ENCODE measurements at regions not wholly inside any gene's neighbourhood (a gene's known extent, or its start where the extent isn't known, plus 50 kb on each side); places are given as distances from the start of the nearest gene placed in this dataset.
"Not testable (repeated sequence)": the region's sequence is repeated elsewhere in the genome, so short reads cannot be mapped to it uniquely, and the experiment has no call there.

- no peak for DNase-seq
Measured at GRCh38 chr10:30762620-30763019, 133.1 kb upstream of the LYZL2 start.

DNA sequence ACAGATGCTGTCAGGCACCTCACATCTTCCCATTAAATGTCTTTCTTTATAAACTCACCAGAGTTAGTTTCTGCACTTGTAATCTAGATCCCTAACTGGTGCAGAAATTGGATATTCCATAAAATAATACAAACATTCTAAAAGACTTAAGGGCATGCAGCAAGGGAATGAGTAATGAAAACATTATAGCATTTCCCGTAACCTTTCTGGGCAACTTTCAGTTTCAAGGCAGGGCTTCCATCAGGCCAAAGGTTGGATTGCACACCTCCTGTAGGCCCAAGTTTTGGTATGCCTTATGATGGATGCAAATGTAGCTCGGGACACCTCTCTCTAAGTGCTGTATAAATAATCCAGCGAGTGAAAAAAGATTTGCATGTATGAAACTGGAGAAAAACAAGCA is 129.9 kb upstream of the LYZL2 start:
- no peak for DNase-seq

GRCh38 chr10:30758338-30758737 is 128.8 kb upstream of the LYZL2 start:
- DNase-seq = no peak

GRCh38 chr10:30756896-30757295 is 127.3 kb upstream of the LYZL2 start:
- DNase-seq = no peak

DNA sequence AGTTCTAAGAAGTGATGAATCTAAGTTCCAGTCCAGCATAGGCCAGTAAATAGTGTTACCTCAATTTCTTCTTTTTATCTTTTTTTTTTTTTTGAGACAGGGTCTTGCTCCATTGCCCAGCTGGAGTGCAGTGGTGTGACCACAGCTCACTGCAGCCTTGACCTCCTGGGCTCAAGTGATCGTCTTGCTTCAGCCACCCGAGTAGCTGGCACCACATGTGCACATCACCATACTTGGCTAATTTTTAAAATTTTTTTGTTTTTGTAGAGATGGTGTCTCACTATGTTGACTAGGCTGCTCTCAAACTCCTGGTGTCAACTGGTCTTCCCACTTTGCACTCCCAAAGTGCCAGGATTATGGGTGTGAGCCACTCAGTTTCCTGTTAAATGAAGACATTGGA is 126.6 kb upstream of the LYZL2 start:
- DNase-seq = no peak

- DNase-seq = no peak
Measured at GRCh38 chr10:30755441-30755953, 125.9 kb upstream of the LYZL2 start.

GRCh38 chr10:30752481-30752881 is 122.9 kb upstream of the LYZL2 start:
- no peak for DNase-seq

- peak; percentile 15 for DNase-seq
Measured at GRCh38 chr10:30751678-30752331, 122.3 kb upstream of the LYZL2 start.

DNA sequence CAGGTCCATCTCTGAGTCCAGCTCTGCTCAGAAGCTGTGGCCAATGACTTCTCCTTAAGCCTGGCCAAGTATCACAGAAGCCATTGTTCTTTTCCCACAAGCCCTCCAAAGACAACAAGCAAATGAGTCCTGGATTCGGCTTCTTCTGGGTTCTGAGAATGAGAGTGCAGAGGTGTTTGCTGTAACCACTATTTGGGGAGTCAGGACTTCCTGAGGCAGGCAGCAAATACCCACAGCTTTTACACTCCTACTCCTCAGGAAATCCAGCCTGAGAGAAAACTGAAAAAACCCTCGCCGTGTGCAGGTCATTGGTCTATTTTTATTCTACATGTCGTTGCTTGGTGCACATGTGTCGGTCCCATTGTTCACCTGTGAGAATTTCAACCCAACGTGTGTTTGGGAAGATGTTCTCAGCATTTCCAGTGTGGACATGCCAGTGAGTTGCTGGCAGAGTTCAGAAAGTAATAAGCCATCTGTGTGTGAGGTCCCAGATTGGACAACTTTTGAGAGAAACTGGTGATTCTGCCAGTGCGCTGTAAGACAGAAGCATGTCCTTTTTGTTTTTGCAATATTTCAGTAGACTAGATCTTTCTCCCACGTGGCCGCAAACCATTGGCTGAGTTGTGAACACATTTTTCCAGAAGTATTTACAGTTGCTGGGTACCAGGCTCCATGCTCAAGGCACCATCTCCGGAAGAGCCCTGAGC is 121.6 kb upstream of the LYZL2 start:
- no peak for DNase-seq

DNA sequence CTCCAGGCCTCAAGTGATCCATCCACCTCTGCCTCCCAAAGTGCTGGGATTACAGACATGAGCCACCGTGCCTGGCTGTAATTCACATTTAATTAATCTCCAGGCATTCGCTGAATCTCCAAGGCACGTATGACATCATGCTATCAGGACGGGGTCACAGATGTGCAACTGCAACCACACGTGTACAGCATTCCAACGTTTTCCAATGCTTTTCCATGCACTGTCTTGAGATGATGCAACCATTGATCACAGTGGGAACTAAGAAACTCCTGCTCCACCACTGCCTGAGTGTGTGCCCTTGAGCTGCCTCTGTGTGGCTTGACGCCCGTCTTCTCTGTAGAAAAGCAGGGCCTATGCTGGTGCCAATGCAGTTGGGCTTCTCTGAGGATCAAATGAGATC is 119.8 kb upstream of the LYZL2 start:
- no peak for DNase-seq

DNA sequence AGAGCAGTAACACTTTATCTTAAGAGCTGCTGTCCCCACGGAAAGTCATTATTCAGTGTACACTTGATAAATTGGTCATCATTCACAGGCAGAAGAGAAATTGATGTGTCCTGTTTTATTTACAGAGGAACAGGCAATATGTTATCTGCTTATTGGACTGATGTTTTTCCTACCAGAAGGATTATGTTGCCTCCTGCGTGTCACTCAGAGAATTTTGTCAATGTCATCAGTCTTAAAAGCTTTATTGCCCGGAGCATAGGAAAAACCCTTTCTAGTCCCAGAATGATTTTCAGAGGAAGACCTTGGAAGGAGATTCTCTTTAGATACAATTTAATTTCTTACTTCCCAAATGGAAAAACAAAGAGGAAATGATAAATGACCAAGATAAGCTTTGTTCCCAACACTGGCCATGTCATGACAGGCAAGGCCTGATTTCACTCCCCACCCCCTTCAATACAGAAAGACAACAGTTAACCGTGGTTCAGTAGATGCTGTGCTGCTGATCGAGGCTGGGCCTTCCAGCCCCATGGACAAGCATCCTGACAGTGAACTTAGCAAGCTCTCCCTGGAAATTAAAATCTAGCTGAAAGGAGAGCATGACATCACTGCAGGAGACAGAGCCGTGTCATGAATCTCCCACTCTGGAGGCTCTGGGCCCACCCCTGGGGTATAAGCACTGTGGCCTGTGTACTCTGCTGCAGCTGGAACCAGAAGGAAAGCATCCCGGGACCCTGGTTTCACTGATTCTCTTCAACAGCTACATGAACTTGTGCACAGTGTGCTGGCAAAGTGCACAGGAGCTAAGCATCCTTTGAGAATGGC is 118.8 kb upstream of the LYZL2 start:
- DNase-seq = no peak

- DNase-seq = no peak
Measured at GRCh38 chr10:30747633-30748032, 118.1 kb upstream of the LYZL2 start.

GRCh38 chr10:30745953-30746352 is 116.4 kb upstream of the LYZL2 start:
- DNase-seq = no peak

GRCh38 chr10:30744106-30744505 is 114.6 kb upstream of the LYZL2 start:
- no peak for DNase-seq

- no peak for DNase-seq
Measured at GRCh38 chr10:30743586-30743985, 114.0 kb upstream of the LYZL2 start.

DNA sequence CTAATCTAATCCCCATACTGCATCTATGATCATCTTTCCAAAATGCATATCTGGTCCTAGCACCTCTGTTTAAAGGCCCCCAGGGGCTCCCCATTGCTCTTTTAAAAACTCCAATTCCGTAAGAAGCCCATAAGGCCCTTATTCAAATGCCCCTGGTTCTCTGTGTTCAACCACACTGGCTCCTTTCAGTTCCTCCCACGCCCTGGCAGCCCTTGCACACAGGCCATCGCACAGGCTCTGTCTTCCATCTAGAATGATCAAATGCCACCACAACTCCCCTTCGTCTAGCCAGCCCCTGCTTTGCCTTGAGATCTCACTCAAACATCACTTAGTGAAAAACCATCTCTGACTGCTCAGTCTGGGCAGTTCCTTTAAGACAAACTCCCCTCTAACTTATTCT is 112.9 kb upstream of the LYZL2 start:
- DNase-seq = no peak

- not testable (repeated sequence) for DNase-seq
Measured at GRCh38 chr10:30740774-30741173, 111.2 kb upstream of the LYZL2 start.

GRCh38 chr10:30738416-30738815 is 108.9 kb upstream of the LYZL2 start:
- no peak for DNase-seq

DNA sequence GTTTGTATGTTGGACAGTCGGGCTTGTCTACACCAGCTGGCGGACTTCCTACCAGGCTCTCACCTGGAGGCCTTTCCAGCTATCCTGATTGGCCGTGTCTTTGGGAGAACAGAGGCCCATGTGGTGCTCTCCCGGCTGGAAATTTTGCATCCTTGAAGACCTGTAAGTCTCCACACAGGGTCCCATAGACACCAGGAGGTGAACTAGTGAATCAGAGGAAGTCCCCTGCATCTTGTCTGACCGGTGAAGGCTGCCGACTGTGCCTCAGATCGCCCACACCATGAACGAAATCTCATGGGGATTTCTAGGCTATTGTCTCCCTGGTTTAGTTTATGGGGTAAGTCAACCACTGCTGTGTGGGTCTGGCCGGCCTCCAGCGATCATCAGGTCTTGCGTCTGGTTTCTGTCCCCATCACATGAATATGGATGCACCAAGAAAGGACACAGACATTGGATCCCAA is 108.4 kb upstream of the LYZL2 start:
- DNase-seq = no peak

GRCh38 chr10:30736685-30737232 is 107.2 kb upstream of the LYZL2 start:
- DNase-seq = no peak

GRCh38 chr10:30734901-30735300 is 105.3 kb upstream of the LYZL2 start:
- DNase-seq = no peak

GRCh38 chr10:30732671-30733070 is 103.1 kb upstream of the LYZL2 start:
- no peak for DNase-seq

DNA sequence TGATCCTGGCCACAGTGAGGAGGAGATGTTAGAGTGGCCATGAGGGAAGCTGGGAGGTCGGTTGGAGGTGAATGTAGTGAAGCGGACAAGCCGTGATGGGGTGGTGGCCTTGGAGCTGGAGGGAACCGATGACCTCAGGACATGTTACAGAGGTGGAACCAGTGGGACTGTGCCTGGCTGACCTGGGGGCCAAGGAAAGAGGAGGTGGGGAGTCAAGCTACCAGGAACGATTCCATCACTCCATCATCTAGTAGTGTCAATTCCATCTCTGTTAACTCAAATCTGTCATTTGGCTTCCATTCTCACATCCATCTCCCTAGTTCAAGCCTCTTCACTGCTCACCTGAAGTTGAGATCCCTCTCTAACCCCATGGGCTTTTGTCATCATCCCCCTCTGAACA is 102.4 kb upstream of the LYZL2 start:
- no peak for DNase-seq
